ENCODE measurements at regions not wholly inside any gene's neighbourhood (a gene's known extent, or its start where the extent isn't known, plus 50 kb on each side); places are given as distances from the start of the nearest gene placed in this dataset.

DNA sequence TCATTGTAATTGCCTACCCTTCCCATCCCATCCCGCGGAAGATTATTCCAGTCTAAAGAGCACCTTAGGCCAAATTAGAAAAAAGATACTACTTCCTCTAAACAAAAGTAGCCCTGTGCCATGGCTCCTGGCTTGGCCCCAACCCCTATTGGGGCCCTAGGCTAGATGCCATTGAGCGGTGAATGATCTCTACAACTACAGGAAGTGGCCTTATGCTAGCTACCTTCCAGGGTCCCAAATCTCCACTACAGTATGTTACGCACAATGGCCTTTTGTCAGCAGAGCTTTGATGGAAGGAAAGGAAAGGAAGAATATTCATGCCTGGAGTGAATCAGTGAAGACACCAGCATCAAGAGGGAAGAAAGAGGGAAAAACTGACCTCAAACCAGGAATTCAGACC, 73.3 kb upstream of the OSMR start:
- Histone ChIP-seq H3K4me1 (no peaks in the 10 kb centered on the region), H3K27me3 (no peaks in the 10 kb centered on the region), H3K9me3 (no peaks in the 10 kb centered on the region), H3K27ac (no peak overlapping the region), H3K4me3 (no peak overlapping the region), H3K36me3 (no peaks in the 10 kb centered on the region)
- intact Hi-C loops (cut with DNase I): no loop called here
- ATAC-seq (no peak), DNase-seq (no peak)
- TF ChIP-seq CTCF (IDR thresholded peaks at IDR 0.05): no peak

GRCh38 chr5:38775218-38775840, 70.5 kb upstream of the OSMR start:
- Histone ChIP-seq H3K27me3 (no peaks in the 10 kb centered on the region), H3K36me3 (no peaks in the 10 kb centered on the region), H3K4me3 (no peak overlapping the region), H3K9me3 (no peaks in the 10 kb centered on the region), H3K27ac (no peak overlapping the region), H3K4me1 (no peaks in the 10 kb centered on the region)
- intact Hi-C loops (cut with DNase I): no loop called here
- DNase-seq: no peak
- no peak for TF ChIP-seq CTCF (IDR thresholded peaks at IDR 0.05)
- no peak for ATAC-seq

DNA sequence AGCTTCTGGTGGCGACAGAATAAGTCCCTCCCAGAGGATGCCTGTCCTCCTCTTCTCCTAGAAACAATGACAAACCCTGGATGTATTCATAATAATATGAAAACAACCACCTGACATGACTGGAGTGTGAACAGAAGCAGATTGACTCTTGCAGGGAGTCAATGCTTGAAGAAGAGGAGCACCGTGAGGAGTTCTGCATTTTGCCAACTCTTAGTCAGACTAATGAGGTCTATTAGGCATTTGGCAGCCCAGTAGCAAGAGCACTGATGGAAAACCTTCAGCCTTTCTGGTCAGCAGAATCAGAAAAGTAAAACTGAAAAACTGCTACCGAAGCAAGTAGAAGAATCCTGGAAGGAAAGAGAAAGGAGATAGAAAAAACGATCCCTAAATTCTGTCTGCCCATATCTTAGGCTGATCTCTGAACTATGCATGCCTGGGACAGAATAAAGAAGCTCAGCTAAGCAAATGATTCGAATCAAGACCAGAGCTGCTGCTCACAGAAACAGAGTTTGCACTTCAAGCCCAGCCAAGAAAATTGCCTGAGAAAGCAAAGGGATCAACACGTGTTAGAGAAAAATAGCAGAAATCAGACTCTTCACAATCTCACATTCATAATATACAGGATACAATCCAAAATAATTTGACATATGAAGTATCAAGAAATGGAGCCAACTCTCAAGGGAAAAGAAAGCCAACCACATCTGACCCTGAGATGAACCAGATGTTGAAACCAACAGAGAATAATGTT, 69.5 kb upstream of the OSMR start:
- Histone ChIP-seq H3K27me3 (no peaks in the 10 kb centered on the region), H3K4me3 (no peak overlapping the region), H3K4me1 (peaks cover 0 to 3% of the 10 kb centered on the region in 2 donors), H3K27ac (no peak overlapping the region), H3K36me3 (no peaks in the 10 kb centered on the region), H3K9me3 (no peaks in the 10 kb centered on the region)
- no peak for TF ChIP-seq CTCF (IDR thresholded peaks at IDR 0.05)
- DNase-seq (peak in 2 of 4 donors; percentile 79 to 80), ATAC-seq (peak; percentile 36)
- intact Hi-C loops (cut with DNase I): no loop called here

- Histone ChIP-seq H3K4me1 (peaks cover 3 to 4% of the 10 kb centered on the region in 2 donors), H3K4me3 (no peak overlapping the region), H3K36me3 (no peaks in the 10 kb centered on the region), H3K27me3 (no peaks in the 10 kb centered on the region), H3K9me3 (no peaks in the 10 kb centered on the region), H3K27ac (no peak overlapping the region)
- DNase-seq (no peak), ATAC-seq (no peak)
- TF ChIP-seq CTCF (IDR thresholded peaks at IDR 0.05): no peak
- intact Hi-C loops (cut with DNase I): no loop called here
Measured at GRCh38 chr5:38777111-38777510, 68.7 kb upstream of the OSMR start.

DNA sequence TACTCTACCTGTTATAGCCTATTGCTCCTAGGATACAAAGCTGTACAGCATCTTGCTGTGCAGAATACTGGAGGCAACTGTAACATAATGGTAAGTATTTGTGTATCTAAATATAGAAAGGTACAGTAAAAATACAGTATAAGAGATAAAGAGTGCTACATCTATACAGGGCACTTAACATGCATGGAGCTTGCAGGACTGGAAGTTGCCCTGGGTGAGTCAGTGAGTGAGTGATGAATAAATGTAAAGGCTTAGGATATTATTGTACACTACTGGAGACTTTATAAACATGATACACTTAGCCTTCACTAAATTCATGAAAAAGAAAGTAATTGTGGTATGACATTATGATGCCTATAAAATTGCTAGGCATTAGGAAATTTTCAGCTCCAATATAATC, 65.5 kb upstream of the OSMR start:
- TF ChIP-seq CTCF (IDR thresholded peaks at IDR 0.05): no peak
- Histone ChIP-seq H3K9me3 (no peaks in the 10 kb centered on the region), H3K4me3 (no peak overlapping the region), H3K27ac (no peak overlapping the region), H3K4me1 (peaks cover 20 to 22% of the 10 kb centered on the region in 2 donors), H3K27me3 (no peaks in the 10 kb centered on the region), H3K36me3 (no peaks in the 10 kb centered on the region)
- intact Hi-C loops (cut with DNase I): no loop called here
- ATAC-seq (no peak), DNase-seq (no peak)
